GM13976 (cell line): ENCODE measurements at regions not wholly inside any gene's neighbourhood (a gene's known extent, or its start where the extent isn't known, plus 50 kb on each side); places are given as distances from the start of the nearest gene placed in this dataset.

Experiments used
- DNase-seq: peaks from one replicate; pipeline ENCODE4 v3.0.0; 2012; ENCODE audit warnings: low spot score
- in situ Hi-C: fragments of 300-500 bp; cut with MboI; formaldehyde crosslinking; loops from one replicate; pipeline ENCODE4 v1.12.0; 2022; ENCODE audit warnings: low sequenced_read_pairs, mixed read lengths, inconsistent platforms; ENCODE audit not compliant: unreplicated experiment
- TF ChIP-seq, protein P1 (sequence below): IDR thresholded peaks from 2 replicates; pipeline ENCODE4 v1.5.1; 2012; ENCODE audit warnings: borderline replicate concordance, mild to moderate bottlenecking; ENCODE audit not compliant: insufficient read depth; ENCODE audit errors: extremely low read depth, missing control alignments, control extremely low read depth

DNA sequence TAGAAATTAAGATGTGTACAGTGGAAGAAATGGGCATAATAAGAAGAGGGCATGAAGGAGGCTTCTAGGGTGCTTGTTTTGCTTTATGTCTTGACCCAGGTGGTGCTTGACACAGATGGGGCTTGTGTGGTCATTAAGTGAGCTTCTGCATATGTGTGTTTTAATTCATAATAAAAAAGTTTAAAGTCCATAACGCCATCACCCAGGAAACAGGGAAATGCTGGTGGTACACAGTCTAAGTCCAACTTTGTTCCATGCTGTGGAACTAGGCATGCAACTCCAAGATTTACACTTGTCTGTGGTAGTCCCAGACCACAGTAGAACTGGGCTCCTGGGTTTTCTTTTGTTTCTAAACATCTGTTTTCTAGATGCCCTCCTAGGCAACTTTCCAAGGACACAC lies 511.9 kb downstream of the MID1IP1 start:
- TF ChIP-seq, protein P1, sequence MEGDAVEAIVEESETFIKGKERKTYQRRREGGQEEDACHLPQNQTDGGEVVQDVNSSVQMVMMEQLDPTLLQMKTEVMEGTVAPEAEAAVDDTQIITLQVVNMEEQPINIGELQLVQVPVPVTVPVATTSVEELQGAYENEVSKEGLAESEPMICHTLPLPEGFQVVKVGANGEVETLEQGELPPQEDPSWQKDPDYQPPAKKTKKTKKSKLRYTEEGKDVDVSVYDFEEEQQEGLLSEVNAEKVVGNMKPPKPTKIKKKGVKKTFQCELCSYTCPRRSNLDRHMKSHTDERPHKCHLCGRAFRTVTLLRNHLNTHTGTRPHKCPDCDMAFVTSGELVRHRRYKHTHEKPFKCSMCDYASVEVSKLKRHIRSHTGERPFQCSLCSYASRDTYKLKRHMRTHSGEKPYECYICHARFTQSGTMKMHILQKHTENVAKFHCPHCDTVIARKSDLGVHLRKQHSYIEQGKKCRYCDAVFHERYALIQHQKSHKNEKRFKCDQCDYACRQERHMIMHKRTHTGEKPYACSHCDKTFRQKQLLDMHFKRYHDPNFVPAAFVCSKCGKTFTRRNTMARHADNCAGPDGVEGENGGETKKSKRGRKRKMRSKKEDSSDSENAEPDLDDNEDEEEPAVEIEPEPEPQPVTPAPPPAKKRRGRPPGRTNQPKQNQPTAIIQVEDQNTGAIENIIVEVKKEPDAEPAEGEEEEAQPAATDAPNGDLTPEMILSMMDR = no peak
- in situ Hi-C loops = no loop called here
- DNase-seq = no peak

DNA sequence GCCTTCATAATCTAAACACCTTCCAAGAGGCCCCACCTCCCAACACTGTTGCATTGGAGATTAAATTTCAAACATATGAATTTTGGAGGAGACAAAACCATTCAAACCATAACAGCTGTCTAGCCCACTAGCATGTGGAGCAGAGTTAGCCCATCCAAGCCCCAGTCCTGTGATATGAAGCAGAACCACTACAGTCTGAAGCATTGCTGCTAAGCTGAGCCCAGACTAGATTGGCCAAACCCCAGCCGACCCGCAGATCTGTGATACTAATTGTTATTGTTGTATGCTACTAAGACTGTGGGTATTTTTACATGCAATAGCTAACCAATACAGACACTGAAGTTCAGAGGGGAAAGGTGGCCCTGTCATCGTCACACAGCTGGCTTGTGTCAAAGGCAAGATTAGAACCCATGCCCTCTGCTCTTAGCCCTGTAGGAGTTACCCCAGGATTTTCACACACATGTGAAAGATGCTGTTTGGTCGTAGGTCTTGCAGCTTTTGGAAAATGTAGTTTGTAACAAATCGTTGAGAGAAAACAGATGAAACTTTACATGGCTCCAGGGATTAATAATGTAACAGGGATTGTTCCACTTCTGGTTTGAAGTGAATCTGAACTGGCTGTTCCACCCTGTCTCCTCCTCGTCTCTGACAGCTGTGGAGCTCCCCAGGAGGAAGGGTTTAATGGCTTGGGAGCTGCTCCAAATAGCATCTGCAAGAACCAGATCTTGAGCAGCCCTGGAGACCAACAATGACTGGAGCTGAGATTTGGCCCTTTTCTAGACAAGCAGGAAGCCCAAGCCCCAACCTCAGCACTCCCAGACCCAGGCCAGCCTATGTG lies 517.5 kb downstream of the MID1IP1 start:
- TF ChIP-seq, protein P1 = no peak
- in situ Hi-C loops = no loop called here
- no peak for DNase-seq

DNA sequence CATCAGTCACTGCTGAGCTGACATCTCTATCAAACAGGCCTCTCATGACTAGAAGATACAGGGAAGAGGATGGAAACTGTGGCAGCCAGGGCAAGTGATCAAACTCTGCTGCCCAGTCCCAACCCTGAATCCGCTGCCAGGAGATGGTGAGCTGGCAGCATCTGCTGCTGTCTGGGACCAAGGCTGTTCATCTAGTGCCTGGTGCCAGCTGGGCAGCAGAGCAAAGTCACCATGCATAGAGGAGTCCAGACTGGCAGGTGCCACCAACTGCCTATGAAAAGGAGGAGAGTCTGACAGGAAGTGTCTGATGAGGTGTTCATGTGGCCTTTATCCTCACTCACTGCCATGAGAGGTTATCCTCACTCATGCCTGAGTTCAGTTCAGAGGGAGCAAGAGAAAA lies 518.9 kb downstream of the MID1IP1 start:
- TF ChIP-seq, protein P1 = no peak
- in situ Hi-C loops = no loop called here
- no peak for DNase-seq

DNA sequence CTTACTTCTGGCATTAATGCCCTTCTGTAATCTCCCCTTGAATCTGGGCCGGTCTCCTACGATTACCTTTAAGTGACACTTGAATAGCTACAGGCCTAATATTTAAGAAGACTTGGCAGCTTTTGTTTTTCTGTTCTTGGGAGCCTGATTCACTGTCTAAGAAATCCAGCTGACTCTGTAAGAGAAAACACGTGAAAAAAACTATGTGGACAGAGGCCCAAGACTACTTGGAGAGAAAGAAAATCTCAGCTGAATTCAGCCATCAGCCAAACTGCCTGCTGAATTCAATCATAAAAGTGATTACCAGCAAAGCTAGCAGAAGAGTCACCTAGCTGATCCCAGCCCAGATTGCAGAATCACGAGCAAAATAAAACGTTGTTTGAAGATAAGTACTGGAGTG lies 521.2 kb downstream of the MID1IP1 start:
- TF ChIP-seq, protein P1 = no peak
- in situ Hi-C loops = no loop called here
- no peak for DNase-seq

DNA sequence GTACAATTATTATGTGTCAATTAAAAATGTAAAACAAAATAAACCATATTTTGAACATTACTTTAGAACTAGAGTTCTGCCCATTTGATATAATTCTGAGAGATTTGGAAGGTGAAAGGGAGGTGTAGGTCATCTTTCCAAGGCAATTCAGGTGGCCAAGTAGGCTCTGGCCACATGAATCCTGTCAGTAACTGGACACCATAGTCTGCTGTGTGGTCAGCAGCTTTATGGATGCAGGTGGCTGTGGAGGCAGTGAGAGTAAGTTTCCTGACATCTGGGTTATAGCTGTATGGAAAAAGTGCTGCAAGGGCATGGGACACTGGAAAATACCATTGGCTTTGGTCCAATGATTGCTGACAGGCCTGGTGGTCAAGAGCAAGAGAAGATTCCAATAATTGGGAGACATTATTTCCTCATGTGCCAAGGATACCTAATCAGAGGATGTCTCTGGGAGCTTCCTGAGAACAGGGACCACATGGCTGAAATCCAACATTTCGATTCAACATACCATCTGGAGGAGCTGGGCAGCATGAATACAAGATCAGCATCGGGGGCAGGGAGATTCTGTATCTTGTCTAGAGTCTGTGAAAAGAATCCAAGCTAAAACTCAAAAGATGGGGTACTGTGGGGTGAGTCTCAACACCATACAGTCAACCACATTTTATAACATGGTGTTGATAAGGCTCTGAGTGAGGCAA lies 523.1 kb downstream of the MID1IP1 start:
- DNase-seq = no peak
- in situ Hi-C loops = no loop called here

DNA sequence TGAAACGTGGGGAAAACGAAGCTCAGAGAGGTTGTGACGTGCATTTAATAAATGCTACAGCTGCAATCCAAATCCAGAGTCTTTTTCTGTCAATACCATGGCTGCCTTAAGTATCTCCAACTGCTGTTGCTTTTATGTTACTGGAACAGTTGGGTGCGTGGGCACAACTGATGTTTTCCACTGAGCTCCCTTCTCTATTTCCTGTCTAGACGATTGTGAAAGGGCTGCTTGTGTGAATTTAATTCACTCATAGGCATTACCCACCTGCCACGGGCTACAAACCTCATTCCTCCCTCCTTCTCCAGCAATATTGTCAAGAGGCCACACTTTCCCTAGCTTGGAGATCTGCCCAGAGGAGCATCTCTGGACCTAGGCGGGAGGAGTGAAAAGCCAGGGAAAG lies 526.0 kb downstream of the MID1IP1 start:
- DNase-seq = no peak
- in situ Hi-C loops = no loop called here
- TF ChIP-seq, protein P1 = no peak

More for the DNA sequence above, 523.1 kb downstream of the MID1IP1 start:
- TF ChIP-seq, protein P1 = no peak
